ENCODE measurements at regions not wholly inside any gene's neighbourhood (a gene's known extent, or its start where the extent isn't known, plus 50 kb on each side); places are given as distances from the start of the nearest gene placed in this dataset.
"Not testable (repeated sequence)": the region's sequence is repeated elsewhere in the genome, so short reads cannot be mapped to it uniquely, and the experiment has no call there.

DNA sequence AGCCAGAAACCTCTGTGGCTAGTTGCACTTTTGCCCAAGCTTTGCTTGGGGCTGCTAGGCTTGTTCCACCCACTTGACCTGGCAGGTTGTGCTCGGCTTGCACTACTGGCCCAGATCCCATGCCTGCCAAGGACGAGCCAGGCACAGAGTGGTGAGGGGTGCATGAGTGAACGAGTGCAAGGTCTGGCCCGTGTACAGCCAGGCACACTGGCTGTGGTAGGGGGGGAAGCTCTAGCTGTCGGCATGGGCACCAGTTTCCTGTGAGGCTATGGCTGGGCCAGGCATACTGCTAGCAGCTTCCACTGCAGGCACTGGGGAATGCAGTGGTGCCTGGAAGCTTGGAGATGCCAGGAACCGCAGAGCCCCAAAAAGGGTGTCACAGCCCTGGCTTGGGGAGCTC, 210.4 kb downstream of the AKAIN1 start:
- peaks cover 4% of the 10 kb centered on the region for H3K36me3 Mint-ChIP-seq
- ATAC-seq = no peak
- H3K4me1 Mint-ChIP-seq (ENCODE audit: low read depth in 2 of 2) = no peaks in the 10 kb centered on the region
- no peak overlapping the region for H3K4me3 Mint-ChIP-seq
- no peak for DNase-seq (ENCODE audit: low spot score)
- H3K27ac Mint-ChIP-seq = no peak overlapping the region
- H3K9me3 Mint-ChIP-seq = peaks cover 19% of the 10 kb centered on the region
- H3K27me3 Mint-ChIP-seq = no peaks in the 10 kb centered on the region

GRCh38 chr18:4986066-4986465, 211.0 kb downstream of the AKAIN1 start:
- Mint-ChIP-seq H3K9me3 (peaks cover 18% of the 10 kb centered on the region), H3K27ac (no peak overlapping the region), H3K4me3 (no peak overlapping the region), H3K36me3 (peaks cover under 1% of the 10 kb centered on the region), H3K4me1 (ENCODE audit: low read depth in 2 of 2) (no peaks in the 10 kb centered on the region), H3K27me3 (no peaks in the 10 kb centered on the region)
- ATAC-seq = no peak
- no peak for DNase-seq (ENCODE audit: low spot score)

DNA sequence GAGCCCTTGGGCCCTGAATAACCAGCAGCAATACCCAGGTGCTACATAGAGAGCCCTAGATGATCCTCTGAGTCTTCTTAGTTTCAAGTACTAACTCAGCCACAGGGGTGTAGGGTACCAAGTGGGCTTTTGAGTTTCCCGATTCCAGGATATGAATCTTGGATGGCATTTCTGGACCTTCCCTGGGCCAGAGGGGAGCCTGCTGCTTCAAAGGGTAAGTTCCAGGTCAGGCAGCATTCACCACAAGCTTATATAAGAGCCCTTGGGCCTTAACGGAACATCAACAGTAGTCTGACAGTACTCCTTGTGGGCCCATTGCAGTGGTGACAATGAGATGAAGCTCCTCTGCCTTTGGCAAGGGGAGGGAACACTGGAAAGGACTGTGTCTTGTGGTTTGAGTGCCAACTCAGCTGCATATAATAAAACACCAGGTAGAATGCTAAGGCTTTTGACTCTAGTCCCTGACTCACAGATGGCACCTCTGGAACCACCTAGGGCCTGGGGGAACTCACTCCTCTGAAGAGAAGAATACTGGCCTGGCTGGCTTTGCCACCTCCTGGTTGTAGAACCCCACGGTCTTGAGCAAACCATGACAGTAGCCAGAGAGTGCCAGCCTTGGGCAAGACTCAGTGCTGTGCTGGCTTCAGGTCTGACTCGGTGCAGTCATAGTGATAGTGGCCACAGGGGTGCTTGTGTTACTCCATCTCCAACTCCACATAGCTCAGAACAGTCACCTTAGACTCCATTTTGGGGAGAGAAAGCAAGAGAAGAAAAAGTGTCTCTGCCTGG, 235.7 kb downstream of the AKAIN1 start:
- DNase-seq (ENCODE audit: low spot score) = no peak
- H3K9me3 Mint-ChIP-seq = peaks cover 19% of the 10 kb centered on the region
- no peak overlapping the region for H3K4me3 Mint-ChIP-seq
- H3K36me3 Mint-ChIP-seq = peaks cover 3% of the 10 kb centered on the region
- H3K27me3 Mint-ChIP-seq = no peaks in the 10 kb centered on the region
- H3K27ac Mint-ChIP-seq = no peak overlapping the region
- ATAC-seq = no peak
- H3K4me1 Mint-ChIP-seq (ENCODE audit: low read depth in 2 of 2) = no peaks in the 10 kb centered on the region

- no peak overlapping the region for H3K4me3 Mint-ChIP-seq
- no peak for ATAC-seq
- peaks cover 16% of the 10 kb centered on the region for H3K9me3 Mint-ChIP-seq
- no peaks in the 10 kb centered on the region for H3K4me1 Mint-ChIP-seq (ENCODE audit: low read depth in 2 of 2)
- H3K27me3 Mint-ChIP-seq = no peaks in the 10 kb centered on the region
- no peak overlapping the region for H3K27ac Mint-ChIP-seq
- H3K36me3 Mint-ChIP-seq = peaks cover 4% of the 10 kb centered on the region
- DNase-seq (ENCODE audit: low spot score) = no peak
These were observed 236.5 kb downstream of the AKAIN1 start for GRCh38 chr18:4960578-4960977.

DNA sequence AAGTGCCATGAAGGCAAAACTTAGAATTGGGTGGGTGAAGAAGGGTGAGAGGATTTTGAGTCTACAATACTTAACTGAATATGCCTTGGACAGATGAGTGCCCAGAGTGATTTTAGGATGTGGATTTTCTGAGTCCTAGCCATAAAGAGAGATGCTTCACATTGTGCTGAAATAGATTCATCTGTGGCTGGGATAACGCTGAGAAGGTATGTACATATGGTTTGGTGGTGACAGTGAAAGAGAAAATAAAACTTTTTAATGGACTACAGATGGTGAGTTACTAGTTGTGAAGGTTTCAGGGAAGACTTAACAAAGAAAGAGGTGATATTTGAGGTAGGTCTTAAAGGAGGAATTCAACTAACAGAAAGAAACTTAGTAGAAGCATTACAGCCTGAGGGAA, 265.8 kb downstream of the AKAIN1 start:
- Mint-ChIP-seq H3K36me3 (peaks cover 7% of the 10 kb centered on the region), H3K27ac (no peak overlapping the region), H3K4me3 (no peak overlapping the region), H3K4me1 (ENCODE audit: low read depth in 2 of 2) (no peaks in the 10 kb centered on the region), H3K27me3 (no peaks in the 10 kb centered on the region), H3K9me3 (peaks cover 19% of the 10 kb centered on the region)
- DNase-seq (ENCODE audit: low spot score) (no peak), ATAC-seq (no peak)

- no peak overlapping the region for H3K4me3 Mint-ChIP-seq
- DNase-seq (ENCODE audit: low spot score) = no peak
- no peaks in the 10 kb centered on the region for H3K36me3 Mint-ChIP-seq
- no peak overlapping the region for H3K27ac Mint-ChIP-seq
- no peak for ATAC-seq
- H3K4me1 Mint-ChIP-seq (ENCODE audit: low read depth in 2 of 2) = no peaks in the 10 kb centered on the region
- no peaks in the 10 kb centered on the region for H3K27me3 Mint-ChIP-seq
- H3K9me3 Mint-ChIP-seq = peaks cover 10% of the 10 kb centered on the region
These were observed 275.5 kb downstream of the AKAIN1 start for GRCh38 chr18:4921548-4921947.

GRCh38 chr18:4917509-4917908, 279.5 kb downstream of the AKAIN1 start:
- not testable (repeated sequence) for H3K27me3 Mint-ChIP-seq; ATAC-seq; H3K27ac Mint-ChIP-seq; H3K4me1 Mint-ChIP-seq (ENCODE audit: low read depth in 2 of 2); DNase-seq (ENCODE audit: low spot score); H3K4me3 Mint-ChIP-seq; H3K36me3 Mint-ChIP-seq
- peaks cover 13% of the 10 kb centered on the region for H3K9me3 Mint-ChIP-seq

GRCh38 chr18:4908328-4908727, 288.7 kb downstream of the AKAIN1 start:
- Mint-ChIP-seq H3K27me3 (no peaks in the 10 kb centered on the region), H3K4me1 (ENCODE audit: low read depth in 2 of 2) (no peaks in the 10 kb centered on the region), H3K9me3 (peaks cover 13% of the 10 kb centered on the region), H3K4me3 (no peak overlapping the region), H3K27ac (no peak overlapping the region), H3K36me3 (no peaks in the 10 kb centered on the region)
- no peak for ATAC-seq
- DNase-seq (ENCODE audit: low spot score) = no peak

DNA sequence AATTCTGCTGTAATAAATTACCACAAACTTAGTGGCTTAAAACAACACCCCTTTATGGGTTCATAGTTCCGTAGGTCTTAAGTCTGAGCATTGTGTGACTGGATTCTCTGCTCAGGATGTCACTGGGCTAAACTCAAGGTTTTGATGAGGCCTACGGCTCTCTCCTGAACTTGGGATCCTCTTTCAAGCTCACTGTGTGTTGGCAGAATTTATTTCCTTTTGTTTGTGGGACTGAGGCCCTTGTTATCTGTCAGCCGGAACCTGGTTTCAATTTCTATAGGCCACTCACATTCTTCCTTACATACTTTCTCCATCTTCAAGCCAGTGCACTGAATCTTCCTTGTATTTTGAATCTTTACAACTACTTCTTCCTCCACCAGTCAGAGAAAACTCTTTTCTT, 290.2 kb downstream of the AKAIN1 start:
- ATAC-seq = no peak
- no peaks in the 10 kb centered on the region for H3K4me1 Mint-ChIP-seq (ENCODE audit: low read depth in 2 of 2)
- H3K4me3 Mint-ChIP-seq = no peak overlapping the region
- H3K36me3 Mint-ChIP-seq = peaks cover 5% of the 10 kb centered on the region
- no peaks in the 10 kb centered on the region for H3K27me3 Mint-ChIP-seq
- H3K9me3 Mint-ChIP-seq = peaks cover 18% of the 10 kb centered on the region
- no peak for DNase-seq (ENCODE audit: low spot score)
- H3K27ac Mint-ChIP-seq = no peak overlapping the region

DNA sequence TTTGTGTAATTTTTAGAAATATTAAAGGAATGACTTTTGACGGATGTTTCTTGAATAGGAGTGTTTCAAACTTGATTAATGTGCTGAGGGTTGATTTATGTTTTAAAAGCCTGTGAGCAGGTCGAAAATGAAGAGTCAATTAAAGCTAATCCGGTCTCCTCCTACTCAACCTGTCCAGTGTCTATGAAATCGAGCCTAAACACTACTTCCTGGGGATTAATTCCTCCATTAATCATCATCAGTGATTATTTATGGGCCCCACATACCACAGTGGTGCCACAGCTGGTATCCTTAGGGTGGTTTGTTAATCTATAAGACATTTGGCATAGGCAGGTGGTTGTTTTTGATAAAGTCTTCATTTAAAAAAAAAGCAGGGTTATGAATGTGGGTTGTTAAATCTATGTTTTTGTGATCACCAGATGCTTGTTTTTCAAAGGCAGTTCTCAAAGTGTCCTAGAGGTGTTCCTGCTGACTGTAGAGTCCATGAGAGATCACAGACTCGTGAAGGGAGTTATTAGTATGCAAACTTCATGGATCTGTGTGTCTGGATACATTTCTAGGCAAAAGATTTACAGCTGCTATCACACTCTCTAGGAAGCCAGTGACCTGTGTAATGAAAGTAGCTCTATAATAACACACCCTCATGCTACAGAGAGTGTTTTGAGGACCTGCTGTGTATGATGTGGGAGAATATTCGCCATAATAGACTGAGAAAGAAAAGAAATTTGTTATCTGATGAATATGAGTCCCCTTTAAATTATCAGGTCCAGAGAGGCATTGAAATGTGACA, 308.6 kb downstream of the AKAIN1 start:
- H3K9me3 Mint-ChIP-seq = peaks cover 12% of the 10 kb centered on the region
- H3K4me3 Mint-ChIP-seq = no peak overlapping the region
- peaks cover 12% of the 10 kb centered on the region for H3K36me3 Mint-ChIP-seq

DNA sequence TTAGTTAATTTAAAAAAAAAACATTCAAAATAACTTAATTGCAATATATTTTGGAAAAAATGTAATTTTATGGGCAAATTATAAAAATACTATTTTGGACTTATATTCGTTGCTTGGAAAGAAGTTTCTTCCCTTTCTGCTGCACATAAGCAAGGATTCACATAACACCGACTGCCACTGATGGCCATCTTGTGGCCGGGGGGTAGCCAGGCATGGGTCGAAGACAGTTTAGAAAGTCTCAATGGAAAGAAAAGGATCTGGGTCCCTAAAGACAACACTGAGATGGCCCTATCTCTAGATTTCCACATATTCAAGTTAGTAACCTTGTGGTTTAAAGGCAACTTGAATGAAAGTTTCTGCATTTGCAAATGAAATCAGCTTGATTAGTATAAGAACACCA, 318.6 kb downstream of the AKAIN1 start:
- ATAC-seq (no peak), DNase-seq (ENCODE audit: low spot score) (no peak)
- no peak overlapping the region for H3K4me3 Mint-ChIP-seq
- H3K27ac Mint-ChIP-seq = no peak overlapping the region
- peaks cover 4% of the 10 kb centered on the region for H3K36me3 Mint-ChIP-seq
- peaks cover 6% of the 10 kb centered on the region for H3K9me3 Mint-ChIP-seq
- H3K27me3 Mint-ChIP-seq = no peaks in the 10 kb centered on the region
- no peaks in the 10 kb centered on the region for H3K4me1 Mint-ChIP-seq (ENCODE audit: low read depth in 2 of 2)

More for the DNA sequence above, 308.6 kb downstream of the AKAIN1 start:
- ATAC-seq (no peak), DNase-seq (ENCODE audit: low spot score) (no peak)
- no peaks in the 10 kb centered on the region for H3K27me3 Mint-ChIP-seq
- H3K27ac Mint-ChIP-seq = no peak overlapping the region
- H3K4me1 Mint-ChIP-seq (ENCODE audit: low read depth in 2 of 2) = no peaks in the 10 kb centered on the region

GRCh38 chr18:4871197-4871596, 325.9 kb downstream of the AKAIN1 start:
- Mint-ChIP-seq H3K27me3 (no peaks in the 10 kb centered on the region), H3K4me3 (no peak overlapping the region), H3K36me3 (peaks cover 12% of the 10 kb centered on the region), H3K4me1 (ENCODE audit: low read depth in 2 of 2) (no peaks in the 10 kb centered on the region), H3K27ac (no peak overlapping the region), H3K9me3 (peaks cover 14% of the 10 kb centered on the region)
- DNase-seq (ENCODE audit: low spot score) = no peak
- ATAC-seq = no peak

DNA sequence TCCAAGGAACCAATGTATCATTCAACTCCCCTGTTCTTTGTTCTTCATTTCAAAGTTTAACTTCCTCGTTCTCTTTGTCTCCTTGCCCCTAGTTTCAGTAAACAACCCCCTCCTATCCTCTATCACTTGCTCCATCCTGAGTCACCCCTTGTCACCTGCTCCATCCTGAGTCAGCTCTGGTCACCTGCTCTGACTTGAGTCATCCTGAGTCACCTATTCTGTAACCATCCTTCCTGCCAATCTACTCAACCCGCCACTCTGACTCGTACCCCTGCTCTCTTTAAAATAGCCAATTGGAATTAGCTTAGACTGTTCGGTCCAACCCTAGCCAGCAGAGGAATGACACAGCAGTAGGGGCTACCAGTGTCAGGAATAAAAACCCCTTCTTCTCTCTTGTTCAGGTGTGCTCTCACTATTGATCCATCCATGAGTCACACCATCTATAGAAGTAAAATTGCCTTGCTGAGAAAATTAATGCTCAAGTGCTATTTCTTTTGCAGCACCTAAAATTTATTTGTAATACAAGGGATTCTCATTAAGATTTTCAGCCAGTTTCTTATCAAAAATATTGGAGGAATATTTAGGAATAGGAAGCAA, 326.8 kb downstream of the AKAIN1 start:
- Mint-ChIP-seq H3K27ac (no peak overlapping the region), H3K4me3 (no peak overlapping the region), H3K27me3 (no peaks in the 10 kb centered on the region), H3K36me3 (peaks cover 14% of the 10 kb centered on the region), H3K4me1 (ENCODE audit: low read depth in 2 of 2) (no peaks in the 10 kb centered on the region), H3K9me3 (peaks cover 16% of the 10 kb centered on the region)
- no peak for DNase-seq (ENCODE audit: low spot score)
- ATAC-seq = no peak

DNA sequence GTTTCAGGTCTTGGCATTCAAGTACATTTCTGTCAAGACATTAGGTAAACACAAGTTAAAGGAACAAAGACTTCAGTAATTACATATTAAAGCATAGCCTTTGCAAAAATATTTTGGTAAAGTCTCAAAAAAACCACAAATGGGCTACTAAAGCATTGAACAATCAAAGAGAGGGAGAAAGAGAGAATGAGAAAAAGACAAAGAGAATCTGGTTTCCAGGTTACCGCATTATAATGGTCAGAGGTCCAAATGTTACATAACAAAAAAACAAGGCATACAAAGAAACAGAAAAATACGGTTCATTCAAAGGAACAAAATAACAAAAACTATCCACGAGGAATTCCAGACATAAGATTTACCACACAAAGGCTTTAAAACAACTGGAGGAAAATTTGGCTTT, 327.9 kb downstream of the AKAIN1 start:
- DNase-seq (ENCODE audit: low spot score) = no peak
- H3K9me3 Mint-ChIP-seq = peaks cover 14% of the 10 kb centered on the region
- H3K4me3 Mint-ChIP-seq = no peak overlapping the region
- ATAC-seq = no peak
- H3K36me3 Mint-ChIP-seq = peaks cover 14% of the 10 kb centered on the region
- H3K4me1 Mint-ChIP-seq (ENCODE audit: low read depth in 2 of 2) = no peaks in the 10 kb centered on the region
- no peak overlapping the region for H3K27ac Mint-ChIP-seq
- H3K27me3 Mint-ChIP-seq = no peaks in the 10 kb centered on the region

Measured in natural killer cell treated with Interleukin-12 subunit alpha and Interleukin-12 subunit beta and Interleukin-15 and Interleukin-18, amount 100 ng/mL, for 72 hours (primary cell).